Endothelial cell of umbilical vein (primary cell): ENCODE measurements at regions not wholly inside any gene's neighbourhood (a gene's known extent, or its start where the extent isn't known, plus 50 kb on each side); places are given as distances from the start of the nearest gene placed in this dataset.

ENCODE experiments used
- BruUV-seq: library from RNA; stranded (reverse); fragments of 400-500 nt; replicated peaks from 2 replicates; lab custom pipeline; 2021; lab: Mats Ljungman, UMichigan
- CTCF ChIA-PET: fragments of 300-600, 350-600 bp; sonication (Branson Sonifier 250); formaldehyde crosslinking; loops from one replicate; lab custom pipeline; 2021; ENCODE audit warnings: antibody characterized with exemption, inconsistent platforms; lab: Charles Lee
- POLR2A ChIA-PET: fragments of 300-600, 350-600 bp; sonication (Branson Sonifier 250); formaldehyde crosslinking; loops from one replicate; lab custom pipeline; 2021; ENCODE audit warnings: antibody characterized with exemption, inconsistent platforms; lab: Charles Lee
- DNase-seq: peaks from one replicate; pipeline ENCODE4 v3.0.0-alpha.2; 2011; ENCODE audit warnings: low read depth, low spot score
- FAIRE-seq: peaks from 2 replicates; lab custom pipeline; 2011; peaks lifted over from hg19 to GRCh38; lab: Jason Lieb, UNC
- H2AFZ ChIP-seq: 2 replicates; pipeline ENCODE4 v1.6.0; 2012; ENCODE audit warnings: low read depth, low read length, control low read depth, inconsistent platforms
- H3K27ac ChIP-seq: 2 replicates; pipeline ENCODE4 v1.5.1; 2011; ENCODE audit warnings: low read depth, mild to moderate bottlenecking, control low read depth, low read length, moderate library complexity; ENCODE audit not compliant: insufficient read depth
- H3K27me3 ChIP-seq, 2 experiments: 2 replicates each; pipeline versions ENCODE4 v1.6.0 to v1.6.1; 2011; ENCODE audit warnings: low read length in 2 of 2, mixed read lengths in 1 of 2; ENCODE audit not compliant: control insufficient read depth in 2 of 2, insufficient read depth in 2 of 2
- H3K36me3 ChIP-seq, 2 experiments: 2 replicates in 1 of 2; 3 replicates in 1 of 2; pipeline ENCODE4 v1.5.1; 2011; ENCODE audit warnings: low read length in 2 of 2, mild to moderate bottlenecking in 1 of 2, moderate library complexity in 1 of 2; ENCODE audit not compliant: control insufficient read depth in 2 of 2, insufficient read depth in 2 of 2; ENCODE audit errors: extremely low read depth in 1 of 2
- H3K4me1 ChIP-seq: 3 replicates; pipeline ENCODE4 v1.5.1; 2011; ENCODE audit warnings: mild to moderate bottlenecking, low read length; ENCODE audit not compliant: control insufficient read depth, insufficient read depth; ENCODE audit errors: extremely low read depth
- H3K4me2 ChIP-seq: 2 replicates; pipeline ENCODE4 v1.6.1; 2011; ENCODE audit warnings: low read length, control low read depth, mixed read lengths; ENCODE audit not compliant: insufficient read depth
- H3K4me3 ChIP-seq, 3 experiments: fragments of 200-600 bp in 1 of 3; sonication (generic), shearing (Covaris generic) in 1 of 3; replicated peaks in 1 of 3; 2 replicates each; pipeline ENCODE4 v1.5.1; 2011 to 2016; ENCODE audit warnings: control low read depth in 3 of 3, low read length in 3 of 3, mild to moderate bottlenecking in 2 of 3, inconsistent platforms in 1 of 3, low read depth in 1 of 3, moderate library complexity in 1 of 3; ENCODE audit not compliant: insufficient read depth in 1 of 3
- H3K79me2 ChIP-seq: 2 replicates; pipeline ENCODE4 v1.6.0; 2012; ENCODE audit warnings: low read length, inconsistent platforms; ENCODE audit not compliant: control insufficient read depth, insufficient read depth
- H3K9ac ChIP-seq: replicated peaks from 2 replicates; pipeline ENCODE3; 2011; ENCODE audit warnings: low read length, control low read depth; ENCODE audit not compliant: insufficient read depth; ENCODE audit errors: extremely low read depth
- H3K9me1 ChIP-seq: replicated peaks from 3 replicates; pipeline ENCODE4 v1.6.0; 2011; ENCODE audit warnings: mild to moderate bottlenecking, low read length; ENCODE audit not compliant: control insufficient read depth, insufficient read depth; ENCODE audit errors: extremely low read depth
- H3K9me3 ChIP-seq: replicated peaks from 2 replicates; pipeline ENCODE4 v1.5.1; 2012; ENCODE audit warnings: low read length, inconsistent platforms; ENCODE audit not compliant: control insufficient read depth, insufficient read depth
- H4K20me1 ChIP-seq: replicated peaks from 2 replicates; pipeline ENCODE3; 2011; ENCODE audit warnings: mild to moderate bottlenecking, low read length; ENCODE audit not compliant: control insufficient read depth, insufficient read depth; ENCODE audit errors: extremely low read depth
- EZH2 ChIP-seq: IDR thresholded peaks from 2 replicates; pipeline ENCODE4 v1.6.1; 2012; ENCODE audit warnings: borderline replicate concordance, low read depth, mild to moderate bottlenecking, moderate library complexity, low read length, inconsistent platforms; ENCODE audit not compliant: severe bottlenecking
- FOS ChIP-seq: IDR thresholded peaks from 2 replicates; pipeline ENCODE4 v1.6.1; 2011; ENCODE audit warnings: mild to moderate bottlenecking, low read length, moderate library complexity, borderline replicate concordance; ENCODE audit not compliant: insufficient read depth
- GATA2 ChIP-seq: IDR thresholded peaks from 2 replicates; pipeline ENCODE4 v1.7.0; 2011; ENCODE audit warnings: low read depth, mild to moderate bottlenecking, moderate library complexity, mixed read lengths, low read length; ENCODE audit not compliant: insufficient read length, insufficient read depth
- JUN ChIP-seq: IDR thresholded peaks from 2 replicates; pipeline ENCODE4 v1.6.1; 2011; ENCODE audit warnings: borderline replicate concordance, low read depth; ENCODE audit not compliant: insufficient read length, insufficient read depth
- MYC ChIP-seq: IDR thresholded peaks from one replicate; pipeline ENCODE4 v1.6.1; 2011; ENCODE audit warnings: mild to moderate bottlenecking, low read depth, low read length
- POLR2A ChIP-seq: IDR thresholded peaks from 2 replicates; pipeline ENCODE4 v1.6.1; 2012; ENCODE audit warnings: low read depth, mild to moderate bottlenecking, control low read depth, low read length
- POLR2AphosphoS5 ChIP-seq: IDR thresholded peaks from 2 replicates; pipeline ENCODE4 v1.6.1; 2012; ENCODE audit warnings: low read depth, mild to moderate bottlenecking, control low read depth, low read length, moderate library complexity; ENCODE audit not compliant: insufficient read depth
- dilution Hi-C: fragments of 300-500 bp; cut with MboI; formaldehyde crosslinking; loops from one replicate; pipeline ENCODE4 v1.15.0; 2019; ENCODE audit warnings: low sequenced_read_pairs; ENCODE audit not compliant: extremely low pct_ligation_motif_present
- intact Hi-C: fragments of 100-400 bp; cut with micrococcal nuclease; formaldehyde crosslinking; loops from one replicate; pipeline ENCODE4 v1.10.0; 2022
- TF ChIP-seq, protein P1 (sequence below), 2 donors: IDR thresholded peaks; 1 replicate in 1 of 2; 2 replicates in 1 of 2; pipeline ENCODE4 v1.5.1; 2011; ENCODE audit warnings: low read length in 2 of 2, mild to moderate bottlenecking in 2 of 2, moderate library complexity in 2 of 2, control low read depth in 1 of 2, inconsistent platforms in 1 of 2, low read depth in 1 of 2; ENCODE audit not compliant: insufficient read depth in 1 of 2; ENCODE audit errors: extremely low read depth in 1 of 2
- TF ChIP-seq, protein P2 (sequence below): IDR thresholded peaks from 2 replicates; pipeline ENCODE4 v1.6.1; 2011; ENCODE audit not compliant: insufficient read depth, insufficient read length

DNA sequence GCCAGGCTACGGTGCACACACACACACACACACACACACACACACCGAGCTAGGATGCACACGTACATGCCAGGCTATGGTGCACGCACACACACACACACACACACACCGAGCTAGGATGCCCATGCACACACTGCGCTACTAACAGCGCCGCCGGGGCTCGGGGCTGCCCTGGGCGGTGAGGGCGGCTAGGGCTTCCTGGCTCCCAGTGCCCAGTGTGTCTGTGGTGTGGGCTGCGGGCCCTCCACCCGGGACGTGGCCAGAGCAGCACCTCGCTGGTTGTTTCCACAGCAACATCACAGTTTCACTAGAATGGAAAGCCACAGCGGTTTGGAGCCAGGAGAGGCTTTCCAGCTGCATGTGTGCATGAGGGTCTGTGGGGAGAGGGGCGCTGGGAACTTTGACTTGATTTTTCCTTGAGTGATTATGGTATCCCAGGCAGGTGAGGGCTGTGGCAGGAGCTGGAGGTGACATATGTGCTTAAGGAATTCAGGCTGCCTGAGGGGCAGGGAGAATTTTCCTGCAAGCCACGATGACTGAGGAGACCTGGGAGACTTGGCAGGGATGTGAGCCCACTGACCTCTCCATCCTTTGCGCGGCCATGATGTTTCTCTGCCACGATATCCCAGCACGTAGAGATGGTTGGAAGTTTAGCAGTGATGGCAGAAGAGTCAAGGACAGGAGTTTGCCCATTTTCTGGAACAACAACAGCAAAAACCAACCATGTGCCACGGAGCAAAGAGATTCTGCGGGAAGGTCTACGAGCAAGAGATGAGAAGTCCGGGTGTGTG lies 195.9 kb downstream of the SNX19 start:
- TF ChIP-seq FOS = no peak
- TF ChIP-seq, protein P1, sequence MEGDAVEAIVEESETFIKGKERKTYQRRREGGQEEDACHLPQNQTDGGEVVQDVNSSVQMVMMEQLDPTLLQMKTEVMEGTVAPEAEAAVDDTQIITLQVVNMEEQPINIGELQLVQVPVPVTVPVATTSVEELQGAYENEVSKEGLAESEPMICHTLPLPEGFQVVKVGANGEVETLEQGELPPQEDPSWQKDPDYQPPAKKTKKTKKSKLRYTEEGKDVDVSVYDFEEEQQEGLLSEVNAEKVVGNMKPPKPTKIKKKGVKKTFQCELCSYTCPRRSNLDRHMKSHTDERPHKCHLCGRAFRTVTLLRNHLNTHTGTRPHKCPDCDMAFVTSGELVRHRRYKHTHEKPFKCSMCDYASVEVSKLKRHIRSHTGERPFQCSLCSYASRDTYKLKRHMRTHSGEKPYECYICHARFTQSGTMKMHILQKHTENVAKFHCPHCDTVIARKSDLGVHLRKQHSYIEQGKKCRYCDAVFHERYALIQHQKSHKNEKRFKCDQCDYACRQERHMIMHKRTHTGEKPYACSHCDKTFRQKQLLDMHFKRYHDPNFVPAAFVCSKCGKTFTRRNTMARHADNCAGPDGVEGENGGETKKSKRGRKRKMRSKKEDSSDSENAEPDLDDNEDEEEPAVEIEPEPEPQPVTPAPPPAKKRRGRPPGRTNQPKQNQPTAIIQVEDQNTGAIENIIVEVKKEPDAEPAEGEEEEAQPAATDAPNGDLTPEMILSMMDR (IDR thresholded peaks at IDR 0.05; ENCODE audit: extremely low read depth in 1 of 2, insufficient read depth in 1 of 2, low read depth in 1 of 2, low read length in 2 of 2) = no peak
- no peak for TF ChIP-seq JUN
- TF ChIP-seq POLR2A = no peak
- TF ChIP-seq POLR2AphosphoS5 = no peak
- TF ChIP-seq EZH2 = no peak
- no peak for TF ChIP-seq GATA2
- no peak for TF ChIP-seq MYC
- TF ChIP-seq, protein P2, sequence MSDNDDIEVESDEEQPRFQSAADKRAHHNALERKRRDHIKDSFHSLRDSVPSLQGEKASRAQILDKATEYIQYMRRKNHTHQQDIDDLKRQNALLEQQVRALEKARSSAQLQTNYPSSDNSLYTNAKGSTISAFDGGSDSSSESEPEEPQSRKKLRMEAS = no peak
- Histone ChIP-seq H3K9me1 (no peaks in the 10 kb centered on the region), H3K4me3 (no peak overlapping the region), H3K4me1 (peaks cover 10% of the 10 kb centered on the region), H3K9me3 (no peaks in the 10 kb centered on the region), H3K27me3 (peaks cover 0 to 5% of the 10 kb centered on the region in 2 experiments), H4K20me1 (no peaks in the 10 kb centered on the region), H3K36me3 (no peaks in the 10 kb centered on the region), H3K9ac (no peak overlapping the region), H3K79me2 (no peaks in the 10 kb centered on the region), H3K27ac (no peak overlapping the region), H2AFZ (no peak overlapping the region), H3K4me2 (no peak overlapping the region)
- POLR2A ChIA-PET = no interaction called here
- dilution Hi-C loops (no loop called here), intact Hi-C loops (no loop called here)
- DNase-seq (no peak), FAIRE-seq (no peak)
- BruUV-seq = no TSS peak
- CTCF ChIA-PET = no interaction called here
